ENCODE measurements at regions not wholly inside any gene's neighbourhood (a gene's known extent, or its start where the extent isn't known, plus 50 kb on each side); places are given as distances from the start of the nearest gene placed in this dataset.

GRCh38 chr20:43857932-43858331 is 56.7 kb upstream of the TOX2 start:
- H3K4ac ChIP-seq (ENCODE audit: low read depth, low read length): no peak overlapping the region
- no peak overlapping the region for H2BK20ac ChIP-seq (ENCODE audit: low read depth, low read length, poor library complexity, severe bottlenecking)
- H3K79me2 ChIP-seq (ENCODE audit: insufficient read depth, low read length): no peaks in the 10 kb centered on the region
- no peak overlapping the region for H3K4me3 Mint-ChIP-seq
- H3K4me1 ChIP-seq (ENCODE audit: insufficient read depth, low read length): no peaks in the 10 kb centered on the region
- no peaks in the 10 kb centered on the region for H3K36me3 Mint-ChIP-seq (ENCODE audit: insufficient read depth in 1 of 3, low read depth in 3 of 3)
- no peaks in the 10 kb centered on the region for H3K27me3 ChIP-seq (ENCODE audit: insufficient read depth, low read length)
- H3K4me2 ChIP-seq (ENCODE audit: insufficient read depth, insufficient read length, low read length): no peak overlapping the region
- H4K91ac ChIP-seq (ENCODE audit: insufficient read length, low read depth, low read length): no peak overlapping the region
- no peak overlapping the region for H2BK12ac ChIP-seq (ENCODE audit: insufficient read length, low read depth, low read length)
- no peaks in the 10 kb centered on the region for H3K79me1 ChIP-seq (ENCODE audit: insufficient read depth, low read depth, low read length, poor library complexity, severe bottlenecking)
- no peaks in the 10 kb centered on the region for H3K9me3 ChIP-seq (ENCODE audit: control insufficient read depth, low read depth, low read length)
- no peak overlapping the region for H3K14ac ChIP-seq (ENCODE audit: insufficient read depth, low read length)
- no peak overlapping the region for H3K9ac ChIP-seq (ENCODE audit: extremely low read depth, insufficient read length, low read length)
- H4K5ac ChIP-seq (ENCODE audit: insufficient read length, low read depth, low read length): no peak overlapping the region
- DNase-seq: no peak
- no peak overlapping the region for H2BK5ac ChIP-seq (ENCODE audit: insufficient read length, low read length)
- H2AFZ ChIP-seq (ENCODE audit: low read length): no peak overlapping the region
- H3K23ac ChIP-seq (ENCODE audit: insufficient read length, low read depth, low read length): no peak overlapping the region
- no peak for TF ChIP-seq CTCF (conservative IDR thresholded peaks at IDR 0.05)
- no peak overlapping the region for H2AK5ac ChIP-seq (ENCODE audit: insufficient read length, low read length)
- no peak overlapping the region for H3K18ac ChIP-seq (ENCODE audit: insufficient read length, low read depth, low read length)
- no CpG with 5 or more reads among the region's 1 CpG for WGBS (ENCODE audit: extremely low coverage, insufficient read length, low lambda C conversion rate)
- H3T11ph ChIP-seq (ENCODE audit: low read length): no peak overlapping the region
- H3K27me3 Mint-ChIP-seq (ENCODE audit: low read depth): peaks cover 3% of the 10 kb centered on the region; the same call in 1 of the 2 replicates
- H4K20me1 ChIP-seq (ENCODE audit: control insufficient read depth, insufficient read depth, insufficient read length): no peaks in the 10 kb centered on the region
- no peak overlapping the region for H3K27ac Mint-ChIP-seq
- H4K8ac ChIP-seq (replicated peaks; ENCODE audit: insufficient read length, low read depth, low read length): no peak overlapping the region
- no peak overlapping the region for H2BK15ac ChIP-seq (ENCODE audit: low read depth, low read length)
- H2BK120ac ChIP-seq (ENCODE audit: low read depth, low read length, poor library complexity, severe bottlenecking): no peak overlapping the region
- no peaks in the 10 kb centered on the region for H3K4me1 Mint-ChIP-seq
- no peak overlapping the region for H3K27ac ChIP-seq (ENCODE audit: insufficient read length, low read depth, low read length)
- no peaks in the 10 kb centered on the region for H3K23me2 ChIP-seq (ENCODE audit: insufficient read length, low read depth, low read length, poor library complexity, severe bottlenecking)
- no peaks in the 10 kb centered on the region for H3K9me3 Mint-ChIP-seq
- H3K56ac ChIP-seq (ENCODE audit: insufficient read length, low read depth, low read length): no peak overlapping the region
